Fibroblast of skin of right biceps (primary cell): ENCODE measurements at regions not wholly inside any gene's neighbourhood (a gene's known extent, or its start where the extent isn't known, plus 50 kb on each side); places are given as distances from the start of the nearest gene placed in this dataset.

Source experiments
- DNase-seq: peaks from one replicate; pipeline ENCODE4 v3.0.0-alpha.2; 2013

GRCh38 chr1:114222920-114223319 lies 69.3 kb upstream of the SYT6 start:
- no peak for DNase-seq

DNA sequence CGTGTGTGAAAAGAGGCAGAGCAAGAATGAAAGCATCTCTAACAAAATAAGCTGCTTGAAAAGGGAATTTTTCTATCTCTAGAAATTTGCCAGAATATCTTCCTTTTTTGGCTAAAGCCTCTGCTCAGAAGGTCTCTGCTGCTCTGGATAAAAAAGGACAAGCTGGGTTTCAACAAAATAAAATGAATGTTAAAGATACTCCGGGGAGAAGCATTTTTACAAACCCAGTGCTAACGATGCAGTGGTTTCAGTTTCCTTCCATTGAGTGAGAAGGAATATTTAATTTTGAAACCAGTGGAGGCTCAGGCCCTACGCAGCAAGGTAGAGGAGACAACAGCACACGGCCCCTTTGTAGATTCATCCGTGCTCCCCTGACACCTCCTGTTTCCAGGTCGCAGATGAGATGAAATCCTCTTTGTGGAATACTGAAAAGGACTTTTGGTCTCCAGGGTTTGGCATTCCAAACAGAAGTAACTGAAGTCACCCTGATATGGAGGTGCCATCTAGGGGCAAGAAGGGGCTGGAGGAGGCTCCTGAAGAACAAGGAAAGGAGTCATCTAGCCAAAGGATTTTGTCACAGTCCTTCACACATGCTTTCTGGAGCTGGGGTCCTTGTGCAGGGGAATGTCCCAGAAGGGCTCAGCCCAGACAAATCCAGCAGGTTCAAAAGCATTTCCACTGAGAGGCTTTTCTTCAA lies 65.7 kb upstream of the SYT6 start:
- DNase-seq: peak; percentile 45

DNA sequence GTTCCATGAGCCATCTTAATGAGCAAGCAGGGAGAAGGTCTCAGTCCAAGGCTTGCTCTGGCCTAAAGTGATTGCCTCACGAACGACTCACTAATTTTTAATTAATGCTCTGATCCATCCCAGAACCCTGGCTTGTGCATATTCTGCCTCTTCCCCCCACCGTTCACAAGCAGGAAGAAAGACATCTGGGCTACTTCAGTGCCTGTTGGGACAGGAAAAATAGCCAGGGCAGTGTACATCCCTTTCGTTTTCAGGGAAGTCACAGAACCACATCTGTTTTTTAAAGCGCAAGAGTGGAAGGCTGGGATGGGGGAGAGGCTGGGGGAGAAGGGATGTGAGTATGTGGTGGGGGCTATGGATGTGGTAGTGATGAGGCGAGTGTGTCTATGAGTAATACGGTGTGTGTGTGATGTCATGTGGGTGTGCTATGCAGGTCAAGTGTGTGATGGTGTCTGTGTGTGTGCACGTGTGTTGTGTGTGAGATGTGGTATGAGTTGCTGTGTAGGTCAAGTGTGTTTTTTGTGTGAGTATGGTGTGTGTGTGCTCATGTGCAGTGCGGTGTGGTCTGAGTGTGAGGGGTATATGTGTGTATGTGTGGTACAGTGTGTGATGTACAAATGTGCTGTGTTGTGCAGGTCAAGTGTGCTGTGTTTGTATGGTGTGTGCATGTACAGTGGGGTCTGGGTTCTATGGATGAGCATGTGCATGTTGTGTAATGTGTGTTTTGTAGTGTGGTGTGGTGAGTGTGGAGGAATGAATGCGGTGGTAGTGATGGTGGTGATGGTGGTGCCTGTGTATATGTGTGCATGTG lies 64.9 kb upstream of the SYT6 start:
- peak; percentile 29 for DNase-seq

DNA sequence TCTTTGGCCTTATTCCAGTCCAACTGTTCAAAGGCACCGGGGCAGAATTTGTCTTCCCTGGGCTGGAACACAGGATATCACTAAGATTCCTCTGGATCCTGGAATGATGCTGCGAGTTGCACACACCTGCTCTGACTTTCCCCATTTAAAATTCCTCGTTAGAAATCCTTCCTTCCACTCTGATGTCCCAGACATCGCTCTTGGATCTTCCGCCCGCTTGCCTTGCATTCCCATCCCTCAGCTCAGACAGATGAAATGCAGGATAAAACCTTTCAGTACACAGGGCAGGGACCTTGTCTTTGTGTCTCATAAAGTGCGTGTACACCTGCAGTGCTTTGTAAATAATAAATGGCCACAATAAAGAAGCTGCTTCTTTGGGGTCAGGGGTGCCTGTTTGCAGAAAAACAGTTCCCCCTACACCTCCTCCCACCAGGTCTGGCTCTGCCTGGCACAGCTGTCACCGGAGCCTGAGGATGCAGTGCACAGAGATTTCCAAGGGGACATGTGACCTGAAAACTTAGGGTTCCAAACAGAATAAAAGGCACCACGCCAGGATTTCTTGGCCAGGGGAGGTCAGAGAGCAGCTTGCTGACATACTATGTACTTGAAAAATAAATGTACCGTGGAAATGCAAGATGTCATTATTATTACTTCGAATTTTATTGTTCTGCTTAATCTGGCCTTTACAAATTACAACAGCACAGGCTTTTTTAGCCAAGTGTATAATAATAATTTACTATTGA lies 62.9 kb upstream of the SYT6 start:
- DNase-seq: no peak

DNA sequence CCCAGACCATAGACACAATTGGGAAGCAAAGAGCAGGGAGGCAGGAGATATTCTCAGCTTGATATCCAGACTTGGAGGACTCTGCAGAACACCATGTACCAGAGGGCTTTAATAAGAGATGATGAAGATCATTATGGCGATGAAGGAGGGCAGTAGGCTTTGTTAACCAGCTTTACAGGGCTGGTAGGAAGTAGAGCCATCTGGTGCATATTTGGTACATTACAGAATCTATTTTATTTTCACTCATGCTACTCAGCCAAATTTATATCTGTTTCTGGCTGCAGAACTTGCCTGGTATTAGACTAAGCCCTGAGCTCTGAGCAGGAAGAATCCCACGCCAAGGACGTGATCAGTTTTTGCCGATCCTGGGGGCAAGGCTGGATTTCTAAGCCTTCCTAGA lies 61.8 kb upstream of the SYT6 start:
- peak; percentile 24 for DNase-seq

GRCh38 chr1:114214016-114214415 lies 60.3 kb upstream of the SYT6 start:
- DNase-seq: no peak

DNA sequence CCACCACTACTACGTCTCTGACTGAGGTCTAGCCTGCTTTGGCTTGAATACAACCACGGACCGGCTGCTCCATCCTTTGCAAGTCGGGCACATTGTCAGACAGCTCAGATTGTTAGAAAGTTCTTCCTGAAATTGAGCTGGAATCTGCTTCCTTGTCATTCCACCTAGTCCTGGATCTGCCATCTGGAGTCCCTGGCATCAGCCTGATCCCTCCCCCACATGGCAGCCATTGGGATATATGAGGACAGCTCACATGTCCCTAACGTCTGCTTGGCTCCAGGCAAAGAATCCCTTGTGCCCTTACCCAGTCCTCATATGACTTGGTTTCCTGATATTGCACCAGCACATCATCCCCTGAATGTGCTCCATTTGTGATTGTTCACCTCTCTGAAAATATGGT lies 56.3 kb upstream of the SYT6 start:
- no peak for DNase-seq

- peak; percentile 24 for DNase-seq
These were observed 55.0 kb upstream of the SYT6 start for GRCh38 chr1:114208714-114209113.

GRCh38 chr1:114208106-114208505 lies 54.4 kb upstream of the SYT6 start:
- no peak for DNase-seq

- DNase-seq: no peak
These were observed 54.0 kb upstream of the SYT6 start for GRCh38 chr1:114207635-114208034.

GRCh38 chr1:114206392-114206791 lies 52.7 kb upstream of the SYT6 start:
- no peak for DNase-seq

- no peak for DNase-seq
These were observed 50.0 kb upstream of the SYT6 start for GRCh38 chr1:114203595-114204128.
